Right renal cortex interstitium (tissue), 3 donors: ENCODE measurements at regions not wholly inside any gene's neighbourhood (a gene's known extent, or its start where the extent isn't known, plus 50 kb on each side); places are given as distances from the start of the nearest gene placed in this dataset.

Experiments
- DNase-seq, 3 donors: peaks; one replicate each; pipeline ENCODE4 v3.0.0-alpha.2; 2013; ENCODE audit warnings: low read depth in 3 of 3, low spot score in 2 of 3

- DNase-seq, result no peak
These were observed 91.7 kb upstream of the NAALADL2 start for GRCh38 chr3:174767406-174767805.

- DNase-seq, result peak in 1 of 3 donors; percentile 2
These were observed 91.2 kb upstream of the NAALADL2 start for GRCh38 chr3:174767853-174768382.

GRCh38 chr3:174769171-174769570 lies 90.0 kb upstream of the NAALADL2 start:
- DNase-seq, result no peak

- DNase-seq, result no peak
These were observed 83.5 kb upstream of the NAALADL2 start for GRCh38 chr3:174775603-174776002.

GRCh38 chr3:174776123-174776522 lies 83.0 kb upstream of the NAALADL2 start:
- DNase-seq, result no peak

GRCh38 chr3:174776636-174777035 lies 82.5 kb upstream of the NAALADL2 start:
- DNase-seq, result no peak

GRCh38 chr3:174777813-174778212 lies 81.3 kb upstream of the NAALADL2 start:
- no peak for DNase-seq

GRCh38 chr3:174783502-174783901 lies 75.6 kb upstream of the NAALADL2 start:
- DNase-seq, result no peak

GRCh38 chr3:174784206-174784934 lies 74.8 kb upstream of the NAALADL2 start:
- DNase-seq, result no peak

GRCh38 chr3:174786825-174787224 lies 72.3 kb upstream of the NAALADL2 start:
- DNase-seq, result no peak

- DNase-seq, result no peak
These were observed 68.0 kb upstream of the NAALADL2 start for GRCh38 chr3:174791161-174791560.

- no peak for DNase-seq
These were observed 66.3 kb upstream of the NAALADL2 start for GRCh38 chr3:174792864-174793263.
